GM12864 (cell line): ENCODE measurements at regions not wholly inside any gene's neighbourhood (a gene's known extent, or its start where the extent isn't known, plus 50 kb on each side); places are given as distances from the start of the nearest gene placed in this dataset.

ENCODE experiments used
- DNase-seq: peaks from one replicate; pipeline ENCODE4 v3.0.0-alpha.2; 2011; ENCODE audit warnings: low read depth
- H3K4me3 ChIP-seq: 2 replicates; pipeline ENCODE4 v1.5.1; 2011; ENCODE audit warnings: mild to moderate bottlenecking, low read depth, low read length, control low read depth
- TF ChIP-seq, protein P1 (sequence below): IDR thresholded peaks from 2 replicates; pipeline ENCODE4 v1.5.1; 2011; ENCODE audit warnings: low read depth, mild to moderate bottlenecking, moderate library complexity, low read length, control low read depth, inconsistent platforms; ENCODE audit errors: missing control alignments

GRCh38 chr12:131505561-131505960, 205.3 kb upstream of the SFSWAP start:
- no peak overlapping the region for H3K4me3 ChIP-seq
- DNase-seq: no peak
- TF ChIP-seq, protein P1, sequence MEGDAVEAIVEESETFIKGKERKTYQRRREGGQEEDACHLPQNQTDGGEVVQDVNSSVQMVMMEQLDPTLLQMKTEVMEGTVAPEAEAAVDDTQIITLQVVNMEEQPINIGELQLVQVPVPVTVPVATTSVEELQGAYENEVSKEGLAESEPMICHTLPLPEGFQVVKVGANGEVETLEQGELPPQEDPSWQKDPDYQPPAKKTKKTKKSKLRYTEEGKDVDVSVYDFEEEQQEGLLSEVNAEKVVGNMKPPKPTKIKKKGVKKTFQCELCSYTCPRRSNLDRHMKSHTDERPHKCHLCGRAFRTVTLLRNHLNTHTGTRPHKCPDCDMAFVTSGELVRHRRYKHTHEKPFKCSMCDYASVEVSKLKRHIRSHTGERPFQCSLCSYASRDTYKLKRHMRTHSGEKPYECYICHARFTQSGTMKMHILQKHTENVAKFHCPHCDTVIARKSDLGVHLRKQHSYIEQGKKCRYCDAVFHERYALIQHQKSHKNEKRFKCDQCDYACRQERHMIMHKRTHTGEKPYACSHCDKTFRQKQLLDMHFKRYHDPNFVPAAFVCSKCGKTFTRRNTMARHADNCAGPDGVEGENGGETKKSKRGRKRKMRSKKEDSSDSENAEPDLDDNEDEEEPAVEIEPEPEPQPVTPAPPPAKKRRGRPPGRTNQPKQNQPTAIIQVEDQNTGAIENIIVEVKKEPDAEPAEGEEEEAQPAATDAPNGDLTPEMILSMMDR: no peak

- no peak for DNase-seq
- TF ChIP-seq, protein P1: no peak
- H3K4me3 ChIP-seq: no peak overlapping the region
These were observed 204.5 kb upstream of the SFSWAP start for GRCh38 chr12:131506426-131506825.

DNA sequence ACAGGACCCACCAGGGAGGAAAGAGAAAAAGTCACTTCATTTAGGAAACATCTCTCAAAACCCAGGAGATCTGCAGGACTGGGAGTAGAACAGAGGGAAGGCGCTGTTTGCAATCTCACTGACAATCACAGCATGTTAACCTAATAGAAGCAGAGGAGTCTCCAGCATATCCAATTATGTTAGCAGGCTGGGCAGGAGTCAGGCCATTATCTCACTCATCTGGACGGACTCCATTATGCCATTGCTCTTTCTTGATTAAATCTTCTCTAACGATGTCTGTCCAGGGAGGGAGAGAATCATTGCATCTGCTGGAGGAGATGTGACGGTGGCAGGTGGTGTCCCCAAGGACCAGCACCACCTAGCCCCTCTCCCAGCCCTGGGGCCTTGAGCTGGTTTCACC, 203.8 kb upstream of the SFSWAP start:
- no peak for DNase-seq
- H3K4me3 ChIP-seq: no peak overlapping the region
- TF ChIP-seq, protein P1: no peak

GRCh38 chr12:131507881-131508280, 203.0 kb upstream of the SFSWAP start:
- TF ChIP-seq, protein P1: no peak
- no peak overlapping the region for H3K4me3 ChIP-seq
- no peak for DNase-seq

DNA sequence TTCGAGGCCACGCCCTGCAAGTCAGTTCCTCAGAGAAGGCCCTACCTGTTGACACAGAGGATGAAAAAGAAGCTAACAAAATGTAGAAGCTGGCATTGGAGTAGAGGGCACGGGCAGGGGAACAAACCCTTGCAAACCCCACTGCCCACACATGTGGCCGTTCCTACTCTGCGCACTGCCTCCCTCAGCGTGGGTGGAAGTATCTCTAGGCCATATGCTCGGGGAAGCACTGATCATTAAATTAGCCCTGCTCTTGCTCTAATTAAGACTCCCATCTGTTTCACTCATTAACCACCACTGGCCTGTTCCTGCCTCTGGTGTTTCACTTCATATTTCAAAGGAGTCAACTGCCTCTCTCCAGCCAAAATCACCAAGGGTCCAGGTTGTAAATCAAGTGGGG, 201.2 kb upstream of the SFSWAP start:
- TF ChIP-seq, protein P1: no peak
- no peak for DNase-seq
- H3K4me3 ChIP-seq: no peak overlapping the region

GRCh38 chr12:131510431-131510830, 200.5 kb upstream of the SFSWAP start:
- TF ChIP-seq, protein P1: no peak
- DNase-seq: no peak
- H3K4me3 ChIP-seq: no peak overlapping the region

DNA sequence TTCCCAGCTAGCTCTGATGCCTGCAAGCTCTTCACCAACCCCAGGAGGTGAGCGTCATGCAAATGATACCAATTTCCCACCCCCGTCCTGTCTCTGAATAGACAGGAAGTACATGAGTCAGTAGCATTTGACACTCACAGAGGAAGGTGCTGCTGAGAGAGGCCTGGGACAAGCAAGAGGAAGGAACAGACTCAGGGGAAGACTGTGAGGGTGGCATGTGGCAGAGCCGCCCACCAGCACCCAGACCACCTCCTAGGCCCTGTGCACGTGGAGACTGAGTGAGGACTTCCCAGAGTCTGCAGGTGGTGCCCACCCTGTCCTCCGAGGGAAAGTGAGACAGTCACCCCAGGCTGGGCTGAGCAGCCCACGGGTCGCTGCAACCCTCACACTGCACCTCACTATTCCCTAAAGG, 199.5 kb upstream of the SFSWAP start:
- no peak overlapping the region for H3K4me3 ChIP-seq
- peak; percentile 80 for DNase-seq

More for the DNA sequence above, 199.5 kb upstream of the SFSWAP start:
- TF ChIP-seq, protein P1: no peak
